Colonic mucosa (tissue), 4 donors: ENCODE measurements at regions not wholly inside any gene's neighbourhood (a gene's known extent, or its start where the extent isn't known, plus 50 kb on each side); places are given as distances from the start of the nearest gene placed in this dataset.
"Not testable (repeated sequence)": the region's sequence is repeated elsewhere in the genome, so short reads cannot be mapped to it uniquely, and the experiment has no call there.

Source experiments
- DNase-seq: peaks from one replicate; pipeline ENCODE4 v3.0.0-alpha.2; 2020
- H3K27ac ChIP-seq: fragments of 200-600 bp; one replicate; pipeline ENCODE4 v1.8.0; 2021
- H3K27me3 ChIP-seq: fragments of 200-600 bp; one replicate; pipeline ENCODE4 v1.8.0; 2021
- H3K36me3 ChIP-seq: fragments of 200-600 bp; one replicate; pipeline ENCODE4 v1.8.0; 2021
- H3K4me1 ChIP-seq: fragments of 200-600 bp; one replicate; pipeline ENCODE4 v1.8.0; 2021; ENCODE audit warnings: mild to moderate bottlenecking
- H3K4me3 ChIP-seq: fragments of 200-600 bp; one replicate; pipeline ENCODE4 v1.8.0; 2021
- H3K9ac ChIP-seq, 2 donors: one replicate each; pipeline ENCODE4 v1.7.0; 2013; ENCODE audit warnings: control low read depth in 2 of 2, low read depth in 2 of 2, low read length in 2 of 2
- H3K9me3 ChIP-seq: fragments of 200-600 bp; one replicate; pipeline ENCODE4 v1.8.0; 2021
- intact Hi-C: fragments of 100-400 bp; cut with DNase I; formaldehyde crosslinking; loops from one replicate; pipeline ENCODE4 v1.14.1; 2022
- TF ChIP-seq, protein P1 (sequence below): fragments of 200-600 bp; IDR thresholded peaks from one replicate; pipeline ENCODE4 v1.8.0; 2022; ENCODE audit warnings: antibody characterized with exemption, mild to moderate bottlenecking
- donor health status: healthy.
- donor health status: DM: no; HTN: no; CAD: no.
- donor health status: DM: no; HTN: no; CAD: no.

GRCh38 chr6:22364306-22364705, 67.5 kb upstream of the PRL start:
- TF ChIP-seq, protein P1, sequence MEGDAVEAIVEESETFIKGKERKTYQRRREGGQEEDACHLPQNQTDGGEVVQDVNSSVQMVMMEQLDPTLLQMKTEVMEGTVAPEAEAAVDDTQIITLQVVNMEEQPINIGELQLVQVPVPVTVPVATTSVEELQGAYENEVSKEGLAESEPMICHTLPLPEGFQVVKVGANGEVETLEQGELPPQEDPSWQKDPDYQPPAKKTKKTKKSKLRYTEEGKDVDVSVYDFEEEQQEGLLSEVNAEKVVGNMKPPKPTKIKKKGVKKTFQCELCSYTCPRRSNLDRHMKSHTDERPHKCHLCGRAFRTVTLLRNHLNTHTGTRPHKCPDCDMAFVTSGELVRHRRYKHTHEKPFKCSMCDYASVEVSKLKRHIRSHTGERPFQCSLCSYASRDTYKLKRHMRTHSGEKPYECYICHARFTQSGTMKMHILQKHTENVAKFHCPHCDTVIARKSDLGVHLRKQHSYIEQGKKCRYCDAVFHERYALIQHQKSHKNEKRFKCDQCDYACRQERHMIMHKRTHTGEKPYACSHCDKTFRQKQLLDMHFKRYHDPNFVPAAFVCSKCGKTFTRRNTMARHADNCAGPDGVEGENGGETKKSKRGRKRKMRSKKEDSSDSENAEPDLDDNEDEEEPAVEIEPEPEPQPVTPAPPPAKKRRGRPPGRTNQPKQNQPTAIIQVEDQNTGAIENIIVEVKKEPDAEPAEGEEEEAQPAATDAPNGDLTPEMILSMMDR: no peak
- no peak for DNase-seq
- Histone ChIP-seq H3K9ac (no peak overlapping the region), H3K9me3 (no peaks in the 10 kb centered on the region), H3K27ac (no peak overlapping the region), H3K27me3 (no peaks in the 10 kb centered on the region), H3K36me3 (no peaks in the 10 kb centered on the region), H3K4me3 (no peak overlapping the region), H3K4me1 (no peaks in the 10 kb centered on the region)
- intact Hi-C loops: no loop called here

DNA sequence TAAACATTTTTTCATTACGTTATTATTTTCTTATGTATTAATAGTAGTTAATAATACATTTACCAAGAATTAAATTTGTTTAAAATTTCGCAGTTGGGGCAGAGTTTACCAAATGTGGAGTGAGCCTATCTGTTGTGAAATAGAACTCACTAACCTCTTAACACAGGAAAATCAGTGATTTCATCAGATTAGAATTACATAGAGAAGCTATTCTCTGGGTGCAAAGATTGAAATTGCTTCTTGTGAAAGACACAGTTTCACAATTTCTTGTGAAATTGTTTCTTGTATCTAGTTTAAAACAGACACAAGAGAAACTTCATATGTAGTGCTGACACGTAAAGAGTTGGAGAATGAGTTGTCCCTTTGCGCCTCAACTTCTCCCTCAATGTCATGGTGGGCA, 69.4 kb upstream of the PRL start:
- H3K4me1 ChIP-seq: no peaks in the 10 kb centered on the region
- H3K36me3 ChIP-seq: no peaks in the 10 kb centered on the region
- H3K4me3 ChIP-seq: no peak overlapping the region
- intact Hi-C loops: no loop called here
- no peaks in the 10 kb centered on the region for H3K27me3 ChIP-seq
- no peaks in the 10 kb centered on the region for H3K9me3 ChIP-seq
- H3K27ac ChIP-seq: no peak overlapping the region
- no peak for DNase-seq
- TF ChIP-seq, protein P1: no peak
- H3K9ac ChIP-seq: no peak overlapping the region

GRCh38 chr6:22367346-22367745, 70.5 kb upstream of the PRL start:
- TF ChIP-seq, protein P1: no peak
- Histone ChIP-seq H3K27ac (no peak overlapping the region), H3K9me3 (no peaks in the 10 kb centered on the region), H3K4me3 (no peak overlapping the region), H3K27me3 (no peaks in the 10 kb centered on the region), H3K9ac (no peak overlapping the region), H3K36me3 (no peaks in the 10 kb centered on the region), H3K4me1 (no peaks in the 10 kb centered on the region)
- DNase-seq: no peak
- intact Hi-C loops: no loop called here

DNA sequence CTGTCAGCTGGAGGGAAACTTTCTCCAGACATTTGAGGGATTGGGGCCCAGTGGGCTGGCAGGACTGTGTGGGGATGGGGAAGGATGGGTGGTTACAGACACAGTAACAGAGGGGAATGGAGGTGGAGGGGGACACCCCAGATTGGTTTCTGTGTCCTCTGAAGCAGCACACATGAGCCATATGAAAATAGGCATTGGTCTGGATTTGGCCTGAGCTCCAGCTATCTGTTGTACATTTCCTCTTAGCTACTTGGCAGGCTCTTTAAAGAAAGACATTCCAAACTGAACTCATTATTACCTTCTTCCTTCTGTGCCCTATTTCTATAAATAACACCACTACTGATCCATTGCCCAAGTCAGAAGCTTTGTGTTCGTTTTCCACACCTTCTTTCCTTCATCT, 72.0 kb upstream of the PRL start:
- H3K4me1 ChIP-seq: no peaks in the 10 kb centered on the region
- H3K9ac ChIP-seq: no peak overlapping the region
- no peaks in the 10 kb centered on the region for H3K9me3 ChIP-seq
- H3K27me3 ChIP-seq: no peaks in the 10 kb centered on the region
- DNase-seq: no peak
- intact Hi-C loops: no loop called here
- H3K4me3 ChIP-seq: no peak overlapping the region
- TF ChIP-seq, protein P1: no peak
- H3K36me3 ChIP-seq: no peaks in the 10 kb centered on the region
- no peak overlapping the region for H3K27ac ChIP-seq

DNA sequence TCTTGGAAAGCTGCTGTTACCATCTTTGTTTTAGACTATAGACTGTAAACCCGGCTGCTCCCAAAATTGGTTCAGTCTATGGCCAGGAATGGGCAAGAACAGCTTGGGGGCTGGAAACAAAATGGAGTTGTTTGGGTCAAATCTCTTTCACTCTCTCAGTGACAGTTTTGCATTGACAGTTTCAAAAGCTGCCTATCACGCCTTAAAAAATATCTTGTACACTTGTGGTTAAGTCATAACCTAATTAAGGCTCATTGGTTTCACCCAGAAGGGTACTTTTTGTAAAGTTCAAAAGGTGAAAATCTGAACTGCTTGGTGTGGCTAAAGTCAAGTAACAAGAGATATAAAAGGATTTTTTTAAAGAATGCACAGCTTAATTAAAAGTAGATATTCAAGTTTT, 76.1 kb upstream of the PRL start:
- TF ChIP-seq, protein P1: no peak
- H3K4me1 ChIP-seq: no peaks in the 10 kb centered on the region
- H3K27ac ChIP-seq: no peak overlapping the region
- no peak for DNase-seq
- H3K9me3 ChIP-seq: no peaks in the 10 kb centered on the region
- no peaks in the 10 kb centered on the region for H3K27me3 ChIP-seq
- no peaks in the 10 kb centered on the region for H3K36me3 ChIP-seq
- H3K9ac ChIP-seq: no peak overlapping the region
- H3K4me3 ChIP-seq: no peak overlapping the region
- intact Hi-C loops: no loop called here

DNA sequence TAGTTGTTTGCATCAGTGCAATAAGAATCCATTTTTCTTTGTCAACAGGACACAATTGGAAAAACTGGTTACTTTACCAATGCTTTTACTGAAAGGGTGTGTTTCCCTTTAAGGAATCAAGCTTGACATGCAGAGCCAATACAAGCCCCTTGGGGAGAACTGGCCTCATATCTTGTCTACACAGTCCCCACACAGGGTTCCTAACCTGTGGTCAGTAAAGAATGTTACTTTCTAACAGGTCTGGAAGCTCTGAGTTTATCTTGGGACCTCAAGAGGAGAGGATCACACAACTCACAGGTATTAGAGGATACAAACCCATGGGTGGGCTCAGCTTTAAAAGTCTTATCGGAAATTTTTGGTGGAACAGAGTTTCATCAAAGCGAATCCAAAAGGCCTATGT, 78.1 kb upstream of the PRL start:
- H3K4me1 ChIP-seq, H3K36me3 ChIP-seq, intact Hi-C loops, H3K9ac ChIP-seq, H3K27me3 ChIP-seq, H3K9me3 ChIP-seq, H3K4me3 ChIP-seq, DNase-seq, H3K27ac ChIP-seq: not testable (repeated sequence)

GRCh38 chr6:22376293-22376692, 79.5 kb upstream of the PRL start:
- H3K27me3 ChIP-seq, H3K9ac ChIP-seq, intact Hi-C loops, H3K36me3 ChIP-seq, H3K9me3 ChIP-seq, H3K27ac ChIP-seq, H3K4me3 ChIP-seq, DNase-seq, H3K4me1 ChIP-seq: not testable (repeated sequence)

DNA sequence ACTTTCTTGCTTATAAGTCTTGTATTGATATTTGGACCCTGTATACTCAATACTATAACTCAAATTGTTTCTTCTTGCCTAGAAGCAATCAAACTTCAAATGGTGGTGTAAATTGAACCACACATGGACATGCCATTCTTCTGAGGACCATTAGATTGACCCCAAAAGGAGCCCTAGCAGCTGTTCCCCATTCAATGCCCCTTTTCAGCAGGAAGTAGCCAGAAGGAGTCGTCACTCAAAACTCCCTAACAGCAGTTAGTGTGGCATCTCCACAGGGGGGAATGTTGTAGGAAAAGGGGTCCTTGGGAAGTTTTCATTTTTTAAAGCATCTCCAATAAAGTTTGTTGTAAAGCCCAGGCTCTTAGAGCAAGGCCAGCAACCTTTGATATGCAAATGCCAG, 81.7 kb upstream of the PRL start:
- H3K27ac ChIP-seq, H3K4me3 ChIP-seq, H3K9me3 ChIP-seq, H3K36me3 ChIP-seq, H3K27me3 ChIP-seq, H3K9ac ChIP-seq, intact Hi-C loops, DNase-seq, H3K4me1 ChIP-seq: not testable (repeated sequence)
